ENCODE measurements at regions not wholly inside any gene's neighbourhood (a gene's known extent, or its start where the extent isn't known, plus 50 kb on each side); places are given as distances from the start of the nearest gene placed in this dataset.

GRCh38 chr12:85489194-85489593 is 209.2 kb downstream of the ALX1 start:
- TF ChIP-seq CTCF (IDR thresholded peaks at IDR 0.05 in 2 of 3, conservative IDR thresholded peaks at IDR 0.05 in 1 of 3; ENCODE audit: insufficient read depth in 2 of 3, low read depth in 1 of 3, low read length in 3 of 3), result no peak
- TF ChIP-seq MXI1 (IDR thresholded peaks at IDR 0.05; ENCODE audit: low read depth, low read length), result no peak
- TF ChIP-seq KLF1 (tag; IDR thresholded peaks at IDR 0.05), result no peak
- no peak for TF ChIP-seq CEBPB (tag; IDR thresholded peaks at IDR 0.05)
- no peak for TF ChIP-seq NR3C1 (CRISPR knock-in tag; IDR thresholded peaks at IDR 0.05)
- no peak for TF ChIP-seq HMG20A (CRISPR knock-in tag; conservative IDR thresholded peaks at IDR 0.05)
- TF ChIP-seq RFX5 (IDR thresholded peaks at IDR 0.05; ENCODE audit: low read depth, low read length), result no peak
- no peak for TF ChIP-seq TFAM (CRISPR knock-in tag; conservative IDR thresholded peaks at IDR 0.05)
- TF ChIP-seq SREBF2 (CRISPR knock-in tag; IDR thresholded peaks at IDR 0.05), result no peak

Data from K562 (cell line).